Breast epithelium (tissue), 3 donors: ENCODE measurements at regions not wholly inside any gene's neighbourhood (a gene's known extent, or its start where the extent isn't known, plus 50 kb on each side); places are given as distances from the start of the nearest gene placed in this dataset.

Experiments
- POLR2AphosphoS5 ChIP-seq, 3 donors: sonication (generic); formaldehyde crosslinking; IDR thresholded peaks; one replicate each; pipeline ENCODE4 v1.6.1; 2017; ENCODE audit warnings: antibody characterized with exemption in 3 of 3
- TF ChIP-seq, protein P1 (sequence below), 3 donors: fragments of 450-650 bp; IDR thresholded peaks; one replicate each; pipeline ENCODE4 v1.5.1; 2016 to 2017; ENCODE audit warnings: antibody characterized with exemption in 3 of 3, mild to moderate bottlenecking in 3 of 3, moderate library complexity in 3 of 3

DNA sequence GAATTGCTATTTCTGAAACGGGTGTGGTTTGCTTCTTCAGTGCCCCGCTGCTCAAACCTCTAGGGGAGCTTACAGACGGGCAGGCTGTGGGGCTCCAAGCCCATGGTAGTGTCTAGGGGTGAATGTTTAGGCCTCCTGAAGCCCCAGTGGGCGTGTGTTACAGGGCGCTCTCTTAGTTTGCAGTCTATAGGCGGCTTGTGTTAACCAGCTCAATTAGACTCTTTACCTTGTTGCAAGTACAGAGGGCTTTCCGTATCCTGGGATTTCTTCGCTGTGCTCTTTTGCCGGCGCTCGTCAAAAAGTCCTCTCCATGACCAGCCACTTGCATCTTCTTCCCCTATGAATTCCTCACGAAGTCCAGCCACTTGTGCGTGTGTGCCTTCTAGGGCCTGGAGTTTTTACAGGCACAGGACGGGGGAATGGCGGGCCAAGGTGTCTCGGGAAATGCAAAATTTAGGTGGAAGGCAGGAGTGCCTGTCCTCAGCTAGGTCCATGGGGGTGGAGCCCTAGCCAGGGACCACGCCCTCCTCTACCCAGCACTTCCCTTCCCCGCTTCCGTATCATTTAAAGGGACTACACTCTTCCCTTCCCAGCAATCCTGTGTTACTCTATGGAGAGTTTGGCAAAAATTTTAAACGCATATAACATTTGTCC lies 94.5 kb downstream of the HTR1B start:
- no peak for TF ChIP-seq POLR2AphosphoS5 (IDR thresholded peaks at IDR 0.05)
- TF ChIP-seq, protein P1, sequence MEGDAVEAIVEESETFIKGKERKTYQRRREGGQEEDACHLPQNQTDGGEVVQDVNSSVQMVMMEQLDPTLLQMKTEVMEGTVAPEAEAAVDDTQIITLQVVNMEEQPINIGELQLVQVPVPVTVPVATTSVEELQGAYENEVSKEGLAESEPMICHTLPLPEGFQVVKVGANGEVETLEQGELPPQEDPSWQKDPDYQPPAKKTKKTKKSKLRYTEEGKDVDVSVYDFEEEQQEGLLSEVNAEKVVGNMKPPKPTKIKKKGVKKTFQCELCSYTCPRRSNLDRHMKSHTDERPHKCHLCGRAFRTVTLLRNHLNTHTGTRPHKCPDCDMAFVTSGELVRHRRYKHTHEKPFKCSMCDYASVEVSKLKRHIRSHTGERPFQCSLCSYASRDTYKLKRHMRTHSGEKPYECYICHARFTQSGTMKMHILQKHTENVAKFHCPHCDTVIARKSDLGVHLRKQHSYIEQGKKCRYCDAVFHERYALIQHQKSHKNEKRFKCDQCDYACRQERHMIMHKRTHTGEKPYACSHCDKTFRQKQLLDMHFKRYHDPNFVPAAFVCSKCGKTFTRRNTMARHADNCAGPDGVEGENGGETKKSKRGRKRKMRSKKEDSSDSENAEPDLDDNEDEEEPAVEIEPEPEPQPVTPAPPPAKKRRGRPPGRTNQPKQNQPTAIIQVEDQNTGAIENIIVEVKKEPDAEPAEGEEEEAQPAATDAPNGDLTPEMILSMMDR (IDR thresholded peaks at IDR 0.05) = no peak
